AG09309 (cell line): ENCODE measurements at regions not wholly inside any gene's neighbourhood (a gene's known extent, or its start where the extent isn't known, plus 50 kb on each side); places are given as distances from the start of the nearest gene placed in this dataset.

Experiments used
- DNase-seq: peaks from one replicate; pipeline ENCODE4 v3.0.0-alpha.2; 2010; ENCODE audit warnings: low read depth
- H3K4me3 ChIP-seq: 2 replicates; pipeline ENCODE4 v1.5.1; 2011; ENCODE audit warnings: mild to moderate bottlenecking, low read depth, low read length, moderate library complexity; ENCODE audit not compliant: control insufficient read depth
- TF ChIP-seq, protein P1 (sequence below): IDR thresholded peaks from 2 replicates; pipeline ENCODE4 v1.5.1; 2011; ENCODE audit warnings: mild to moderate bottlenecking, low read depth, low read length, inconsistent platforms; ENCODE audit not compliant: insufficient read depth, control insufficient read depth; ENCODE audit errors: missing control alignments

DNA sequence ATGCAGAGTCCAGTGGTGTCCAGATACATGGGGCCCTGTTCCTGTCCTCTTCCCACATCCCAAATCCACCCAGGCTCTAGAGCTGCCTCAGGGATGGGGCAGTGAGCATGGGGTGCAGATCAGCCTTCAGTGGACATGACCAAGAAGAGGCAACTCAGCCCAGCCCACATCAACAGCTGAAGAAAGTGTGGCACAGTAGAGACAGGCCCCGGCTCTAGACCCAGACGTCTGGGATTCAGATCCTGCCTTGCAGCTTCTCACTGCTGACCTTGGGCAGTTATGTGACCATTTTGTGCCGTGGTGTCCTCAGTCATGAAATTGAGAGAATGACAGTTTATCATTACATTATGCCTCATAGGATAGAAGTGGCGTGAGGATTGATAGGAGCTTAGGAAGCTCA is 54.6 kb upstream of the CST7 start:
- no peak overlapping the region for H3K4me3 ChIP-seq
- no peak for DNase-seq
- TF ChIP-seq, protein P1, sequence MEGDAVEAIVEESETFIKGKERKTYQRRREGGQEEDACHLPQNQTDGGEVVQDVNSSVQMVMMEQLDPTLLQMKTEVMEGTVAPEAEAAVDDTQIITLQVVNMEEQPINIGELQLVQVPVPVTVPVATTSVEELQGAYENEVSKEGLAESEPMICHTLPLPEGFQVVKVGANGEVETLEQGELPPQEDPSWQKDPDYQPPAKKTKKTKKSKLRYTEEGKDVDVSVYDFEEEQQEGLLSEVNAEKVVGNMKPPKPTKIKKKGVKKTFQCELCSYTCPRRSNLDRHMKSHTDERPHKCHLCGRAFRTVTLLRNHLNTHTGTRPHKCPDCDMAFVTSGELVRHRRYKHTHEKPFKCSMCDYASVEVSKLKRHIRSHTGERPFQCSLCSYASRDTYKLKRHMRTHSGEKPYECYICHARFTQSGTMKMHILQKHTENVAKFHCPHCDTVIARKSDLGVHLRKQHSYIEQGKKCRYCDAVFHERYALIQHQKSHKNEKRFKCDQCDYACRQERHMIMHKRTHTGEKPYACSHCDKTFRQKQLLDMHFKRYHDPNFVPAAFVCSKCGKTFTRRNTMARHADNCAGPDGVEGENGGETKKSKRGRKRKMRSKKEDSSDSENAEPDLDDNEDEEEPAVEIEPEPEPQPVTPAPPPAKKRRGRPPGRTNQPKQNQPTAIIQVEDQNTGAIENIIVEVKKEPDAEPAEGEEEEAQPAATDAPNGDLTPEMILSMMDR = no peak

DNA sequence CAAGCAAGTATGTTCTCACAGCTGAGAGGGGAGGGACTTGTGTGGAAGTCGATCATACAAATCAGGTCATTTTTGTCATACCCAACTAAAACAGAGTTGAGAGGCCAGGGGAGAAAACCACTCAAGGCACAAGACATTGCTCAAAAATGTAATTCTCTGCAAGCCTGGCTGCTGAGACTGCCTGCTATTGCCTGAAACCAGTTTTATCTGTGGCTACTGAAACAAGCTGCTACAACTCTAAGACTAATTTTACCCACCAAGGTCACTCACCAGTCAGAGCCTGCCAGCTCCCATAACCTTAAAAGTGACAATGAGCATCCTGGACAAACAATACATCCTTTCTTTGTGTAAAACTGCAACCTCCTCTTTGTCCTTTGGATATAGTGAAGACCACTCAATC is 54.1 kb upstream of the CST7 start:
- TF ChIP-seq, protein P1 = no peak
- H3K4me3 ChIP-seq = no peak overlapping the region
- DNase-seq = no peak

DNA sequence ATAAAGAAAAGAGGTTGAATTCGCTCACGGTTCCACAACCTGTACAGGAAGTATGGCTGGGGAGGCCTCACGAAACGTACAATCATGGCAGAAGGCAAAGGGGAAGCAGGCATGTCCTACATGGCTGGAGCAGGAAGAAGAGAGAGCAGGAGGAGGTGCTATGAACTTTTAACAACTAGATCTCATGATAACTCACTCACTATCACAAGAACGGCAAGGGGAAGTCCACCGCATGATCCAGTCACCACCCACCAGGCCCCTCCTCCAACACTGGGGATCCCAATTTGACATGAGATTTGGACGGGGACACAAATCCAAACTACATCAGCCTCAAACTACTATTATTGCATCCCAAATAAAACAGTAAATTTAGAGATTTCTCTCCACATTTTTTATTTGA is 53.6 kb upstream of the CST7 start:
- TF ChIP-seq, protein P1 = no peak
- no peak for DNase-seq
- no peak overlapping the region for H3K4me3 ChIP-seq

DNA sequence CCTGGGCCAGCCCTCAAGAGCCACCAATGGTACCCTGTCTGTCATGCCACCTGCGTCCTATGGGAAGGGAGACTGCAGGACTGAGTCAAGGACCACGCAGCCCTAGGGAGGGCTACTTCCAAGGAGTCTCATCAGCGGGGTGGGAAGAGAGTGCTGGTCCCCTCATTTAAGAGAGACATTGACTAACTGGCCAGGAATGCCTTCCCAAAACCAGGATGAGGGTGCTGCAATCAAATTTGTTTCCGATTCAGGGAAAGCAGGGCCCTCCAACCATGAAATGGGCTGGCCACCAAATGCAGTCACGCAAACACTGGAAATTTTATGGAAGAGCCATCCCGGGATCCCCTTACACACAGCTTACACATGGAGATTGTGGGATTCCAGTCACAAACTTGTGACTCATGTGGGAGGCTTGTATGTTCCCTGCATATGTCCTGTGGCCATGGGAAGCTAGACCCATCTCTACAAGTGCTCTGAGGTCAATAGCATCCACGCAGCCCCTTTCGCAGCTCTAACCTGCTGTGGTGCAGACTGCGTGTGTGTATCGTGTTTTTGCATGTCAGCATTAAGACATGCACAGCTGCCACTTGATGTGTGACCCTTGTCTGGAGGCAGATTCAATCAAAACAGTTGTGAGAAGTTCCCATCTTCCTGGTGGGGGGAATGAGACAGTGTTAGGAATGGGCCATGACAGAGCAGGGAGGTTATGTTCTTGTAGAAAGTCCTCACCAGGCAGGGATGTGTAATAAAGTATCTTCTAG is 53.0 kb upstream of the CST7 start:
- TF ChIP-seq, protein P1 = no peak
- no peak overlapping the region for H3K4me3 ChIP-seq
- DNase-seq = no peak

DNA sequence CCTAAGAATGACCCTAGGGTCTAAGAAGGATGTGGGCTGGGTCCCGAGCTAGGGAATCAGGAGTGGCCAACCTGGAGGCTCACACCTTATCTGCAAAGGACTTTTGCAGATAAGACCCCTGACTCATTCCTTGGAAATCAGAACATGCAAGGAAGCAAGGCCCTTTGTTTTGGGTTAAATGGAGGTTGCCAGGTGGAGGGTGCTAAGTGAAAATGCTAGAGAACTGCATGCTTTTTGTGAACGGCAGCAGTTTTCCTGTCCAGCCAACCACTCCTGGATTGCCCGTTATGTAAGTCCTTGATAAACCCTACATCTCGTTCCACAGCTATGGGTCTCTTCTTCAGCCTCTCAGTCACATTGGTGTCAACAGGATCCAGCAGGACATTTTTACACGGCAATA is 52.1 kb upstream of the CST7 start:
- no peak overlapping the region for H3K4me3 ChIP-seq
- no peak for DNase-seq
- TF ChIP-seq, protein P1 = no peak

DNA sequence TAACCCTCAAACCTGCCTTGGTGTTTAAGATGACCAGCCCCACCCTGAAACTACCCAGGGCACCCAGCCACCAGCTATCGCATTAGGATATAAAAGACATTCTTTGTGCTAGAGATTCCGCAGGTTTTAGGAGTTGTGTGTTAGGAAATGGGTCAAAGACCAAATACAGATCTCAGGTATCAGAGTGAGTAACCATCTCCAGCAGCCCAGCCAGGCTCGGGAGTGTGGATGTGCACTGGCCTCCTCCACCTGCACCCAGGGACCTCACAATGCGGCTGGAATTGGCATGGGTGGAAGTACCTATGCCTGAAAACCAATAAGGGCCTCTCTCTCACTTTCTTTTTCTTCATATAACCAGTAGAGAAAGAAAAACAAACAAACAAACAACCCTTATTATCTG is 51.1 kb upstream of the CST7 start:
- TF ChIP-seq, protein P1 = no peak
- DNase-seq = no peak
- no peak overlapping the region for H3K4me3 ChIP-seq
